H1 (cell line): ENCODE measurements at regions not wholly inside any gene's neighbourhood (a gene's known extent, or its start where the extent isn't known, plus 50 kb on each side); places are given as distances from the start of the nearest gene placed in this dataset.

Experiments
- CTCF ChIA-PET: fragments of 300-600 bp; sonication (Branson Sonifier 250); formaldehyde crosslinking; loops from one replicate; lab custom pipeline; 2021; ENCODE audit not compliant: partially characterized antibody; lab: Charles Lee
- POLR2A ChIA-PET: fragments of 300-600 bp; sonication (Branson Sonifier 250); formaldehyde crosslinking; loops from one replicate; lab custom pipeline; 2021; ENCODE audit warnings: inconsistent platforms; ENCODE audit not compliant: partially characterized antibody; lab: Charles Lee
- DNase-seq, 2 experiments: peaks; one replicate each; pipeline versions ENCODE4 v3.0.0 to v3.0.0-alpha.2; 2010 to 2022; ENCODE audit warnings: low spot score in 2 of 2, low read depth in 1 of 2, mixed read lengths in 1 of 2
- FAIRE-seq: peaks from 2 replicates; lab custom pipeline; 2011; peaks lifted over from hg19 to GRCh38; lab: Jason Lieb, UNC
- H2AFZ ChIP-seq: 2 replicates; pipeline ENCODE4 v1.8.1; 2012; ENCODE audit warnings: low read length, inconsistent platforms
- H2AK5ac ChIP-seq: 2 replicates; pipeline ENCODE4 v1.6.1; 2013; ENCODE audit warnings: low read depth, low read length
- H2BK120ac ChIP-seq: replicated peaks from 2 replicates; pipeline ENCODE3; 2013; ENCODE audit warnings: low read depth, low read length, inconsistent platforms
- H2BK12ac ChIP-seq: 2 replicates; pipeline ENCODE4 v1.6.1; 2013; ENCODE audit warnings: low read depth, low read length
- H2BK15ac ChIP-seq: 2 replicates; pipeline ENCODE4 v1.6.1; 2013; ENCODE audit warnings: low read length
- H2BK20ac ChIP-seq: 2 replicates; pipeline ENCODE4 v1.6.1; 2013; ENCODE audit warnings: low read length
- H2BK5ac ChIP-seq: 2 replicates; pipeline ENCODE4 v1.6.1; 2013; ENCODE audit warnings: low read depth, low read length
- H3K14ac ChIP-seq: 2 replicates; pipeline ENCODE4 v1.6.1; 2013; ENCODE audit warnings: inconsistent platforms; ENCODE audit not compliant: insufficient read length
- H3K18ac ChIP-seq: 2 replicates; pipeline ENCODE4 v1.6.1; 2013; ENCODE audit warnings: low read length; ENCODE audit errors: extremely low read depth
- H3K23ac ChIP-seq: 2 replicates; pipeline ENCODE4 v1.6.1; 2013; ENCODE audit warnings: inconsistent platforms; ENCODE audit not compliant: insufficient read length
- H3K23me2 ChIP-seq: 2 replicates; pipeline ENCODE4 v1.6.1; 2013; ENCODE audit warnings: low read depth, low read length
- H3K27ac ChIP-seq: 2 replicates; pipeline ENCODE4 v1.6.1; 2011; ENCODE audit warnings: low read depth, low read length, inconsistent platforms
- H3K27me3 ChIP-seq, 4 experiments: replicated peaks in 1 of 4; 1 replicate in 1 of 4; 2 replicates in 3 of 4; pipeline versions ENCODE4 v1.6.1 to v1.8.1; 2011 to 2013; ENCODE audit warnings: low read length in 3 of 4, mild to moderate bottlenecking in 3 of 4, inconsistent platforms in 2 of 4, mixed read lengths in 2 of 4, moderate library complexity in 1 of 4; ENCODE audit not compliant: control insufficient read depth in 3 of 4, insufficient read depth in 3 of 4; ENCODE audit errors: extremely low read depth in 1 of 4
- H3K36me3 ChIP-seq, 4 experiments: 2 replicates each; pipeline versions ENCODE4 v1.6.1 to v1.8.1; 2011 to 2013; ENCODE audit warnings: mild to moderate bottlenecking in 4 of 4, low read length in 3 of 4, moderate library complexity in 2 of 4, control low read depth in 1 of 4, inconsistent platforms in 1 of 4; ENCODE audit not compliant: insufficient read depth in 4 of 4, control insufficient read depth in 2 of 4
- H3K4ac ChIP-seq: replicated peaks from 2 replicates; pipeline ENCODE3; 2013; ENCODE audit warnings: low read length, low read depth, mixed read lengths, inconsistent platforms; ENCODE audit not compliant: insufficient read length
- H3K4me1 ChIP-seq, 4 experiments: replicated peaks in 1 of 4; 1 replicate in 1 of 4; 2 replicates in 3 of 4; pipeline versions ENCODE4 v1.6.1 to v1.8.1; 2011 to 2013; ENCODE audit warnings: low read length in 3 of 4, inconsistent platforms in 2 of 4, mixed read lengths in 1 of 4; ENCODE audit not compliant: insufficient read depth in 4 of 4, control insufficient read depth in 3 of 4
- H3K4me2 ChIP-seq, 2 experiments: 2 replicates each; pipeline versions ENCODE4 v1.6.1 to v1.8.1; 2011 to 2013; ENCODE audit warnings: low read depth in 2 of 2, low read length in 2 of 2, control low read depth in 1 of 2, inconsistent platforms in 1 of 2, mild to moderate bottlenecking in 1 of 2; ENCODE audit not compliant: insufficient read depth in 1 of 2
- H3K4me3 ChIP-seq, 4 experiments: fragments of 200-600, 300-600 bp in 1 of 4; sonication (generic), shearing (Covaris generic), sonication (Bioruptor Twin) in 1 of 4; 2 replicates each; pipeline versions ENCODE4 v1.5.1 to v1.8.1; 2011 to 2016; ENCODE audit warnings: low read length in 4 of 4, low read depth in 3 of 4, control low read depth in 2 of 4, inconsistent platforms in 2 of 4, mild to moderate bottlenecking in 2 of 4, mixed read lengths in 1 of 4, moderate library complexity in 1 of 4; ENCODE audit not compliant: insufficient read depth in 2 of 4; ENCODE audit errors: extremely low read depth in 1 of 4
- H3K56ac ChIP-seq: replicated peaks from 2 replicates; pipeline ENCODE3; 2013; ENCODE audit warnings: low read depth, mild to moderate bottlenecking, mixed read lengths, low read length, inconsistent platforms; ENCODE audit not compliant: insufficient read length
- H3K79me1 ChIP-seq: 2 replicates; pipeline ENCODE4 v1.6.1; 2013; ENCODE audit warnings: low read depth, low read length, control low read depth
- H3K79me2 ChIP-seq, 2 experiments: 2 replicates each; pipeline versions ENCODE4 v1.6.1 to v1.8.1; 2012 to 2013; ENCODE audit warnings: low read length in 2 of 2, mild to moderate bottlenecking in 2 of 2, inconsistent platforms in 1 of 2; ENCODE audit not compliant: insufficient read depth in 2 of 2, control insufficient read depth in 1 of 2
- H3K9ac ChIP-seq, 4 experiments: replicated peaks in 1 of 4; 1 replicate in 1 of 4; 2 replicates in 3 of 4; pipeline versions ENCODE4 v1.6.1 to v1.8.1; 2011 to 2013; ENCODE audit warnings: low read depth in 3 of 4, low read length in 3 of 4, control low read depth in 2 of 4, mild to moderate bottlenecking in 2 of 4, moderate library complexity in 2 of 4, inconsistent platforms in 1 of 4; ENCODE audit errors: extremely low read depth in 1 of 4
- H3K9me3 ChIP-seq, 2 experiments: 2 replicates each; pipeline versions ENCODE4 v1.6.1 to v1.8.1; 2012 to 2013; ENCODE audit warnings: mild to moderate bottlenecking in 2 of 2, moderate library complexity in 2 of 2, control low read depth in 1 of 2, inconsistent platforms in 1 of 2, low read depth in 1 of 2, low read length in 1 of 2, mixed read lengths in 1 of 2; ENCODE audit not compliant: insufficient read depth in 2 of 2
- H4K20me1 ChIP-seq, 2 experiments: replicated peaks in 1 of 2; 2 replicates each; pipeline versions ENCODE3 to v1.8.1; 2011 to 2013; ENCODE audit warnings: inconsistent platforms in 2 of 2, low read length in 2 of 2, mild to moderate bottlenecking in 1 of 2; ENCODE audit not compliant: insufficient read depth in 2 of 2, control insufficient read depth in 1 of 2
- H4K5ac ChIP-seq: 2 replicates; pipeline ENCODE4 v1.6.1; 2013; ENCODE audit warnings: low read length, low read depth, mixed read lengths, inconsistent platforms; ENCODE audit not compliant: insufficient read length
- H4K8ac ChIP-seq: 2 replicates; pipeline ENCODE4 v1.8.0; 2013; ENCODE audit warnings: mild to moderate bottlenecking, moderate library complexity, low read length, inconsistent platforms; ENCODE audit not compliant: insufficient read depth; ENCODE audit errors: extremely low read depth
- H4K91ac ChIP-seq: replicated peaks from 2 replicates; pipeline ENCODE3; 2013; ENCODE audit warnings: low read length, mixed read lengths, inconsistent platforms; ENCODE audit not compliant: insufficient read length
- BCL11A ChIP-seq, 2 experiments: IDR thresholded peaks; one replicate each; pipeline ENCODE4 v1.6.1; 2011; ENCODE audit warnings: low read depth in 2 of 2, low read length in 2 of 2, mild to moderate bottlenecking in 2 of 2
- BRCA1 ChIP-seq: IDR thresholded peaks from 2 replicates; pipeline ENCODE4 v1.6.1; 2012; ENCODE audit warnings: low read depth, low read length, improper control_type of control experiment
- CREB1 ChIP-seq: IDR thresholded peaks from 2 replicates; pipeline ENCODE4 v1.6.1; 2012; ENCODE audit warnings: inconsistent platforms
- EP300 ChIP-seq, 2 experiments: IDR thresholded peaks; 1 replicate in 1 of 2; 2 replicates in 1 of 2; pipeline ENCODE4 v1.6.1; 2011 to 2012; ENCODE audit warnings: low read depth in 2 of 2, low read length in 2 of 2, mild to moderate bottlenecking in 2 of 2, borderline replicate concordance in 1 of 2, inconsistent platforms in 1 of 2, moderate library complexity in 1 of 2
- HDAC2 ChIP-seq, 2 experiments: fragments of 300-600 bp in 1 of 2; sonication (generic) in 1 of 2; IDR thresholded peaks; 2 replicates each; pipeline ENCODE4 v1.6.1; 2011 to 2012; ENCODE audit warnings: low read depth in 2 of 2, low read length in 2 of 2, mild to moderate bottlenecking in 2 of 2, moderate library complexity in 2 of 2, borderline replicate concordance in 1 of 2, inconsistent platforms in 1 of 2
- HDAC6 ChIP-seq: IDR thresholded peaks from one replicate; pipeline ENCODE4 v1.7.1; 2012; ENCODE audit warnings: low read depth, mild to moderate bottlenecking, inconsistent platforms, low read length, moderate library complexity
- RAD21 ChIP-seq, 2 experiments: IDR thresholded peaks in 1 of 2; conservative IDR thresholded peaks in 1 of 2; 2 replicates each; pipeline ENCODE4 v1.6.1; 2011; ENCODE audit warnings: low read depth in 2 of 2, low read length in 2 of 2, improper control_type of control experiment in 1 of 2, inconsistent platforms in 1 of 2, mild to moderate bottlenecking in 1 of 2, moderate library complexity in 1 of 2
- RFX5 ChIP-seq: IDR thresholded peaks from 2 replicates; pipeline ENCODE4 v1.6.1; 2011; ENCODE audit warnings: low read depth, low read length, improper control_type of control experiment, borderline replicate concordance
- SIX5 ChIP-seq: IDR thresholded peaks from 2 replicates; pipeline ENCODE4 v1.6.1; 2011; ENCODE audit warnings: mild to moderate bottlenecking, low read depth, low read length
- USF2 ChIP-seq: IDR thresholded peaks from 2 replicates; pipeline ENCODE4 v1.6.1; 2011; ENCODE audit warnings: low read length, improper control_type of control experiment
- WGBS, 2 experiments: shearing (Covaris generic) in 1 of 2; methylation state at CpG; one replicate each; pipeline versions ENCODE4 v1.1.6 to v1.1.7; 2013 to 2015; ENCODE audit warnings: low lambda C conversion rate in 2 of 2, mixed read lengths in 2 of 2, inconsistent platforms in 1 of 2, low coverage in 1 of 2, missing lambda C conversion rate in 1 of 2; ENCODE audit not compliant: insufficient replicate concordance in 2 of 2, insufficient coverage in 1 of 2, insufficient read length in 1 of 2; ENCODE audit errors: extremely low coverage in 1 of 2, missing lambda C conversion rate in 1 of 2; 5-methylcytosine and 5-hydroxymethylcytosine counted together

- no peak overlapping the region for H3K23ac ChIP-seq
- CTCF ChIA-PET, result interaction anchor here (0.6 to 3.2 kb wide), 4 partner anchors 12 to 177 kb away, joined by 3 to 10 read pairs (median 4); no protein-coding TSS in a partner anchor
- no peak overlapping the region for H3K18ac ChIP-seq
- H3K14ac ChIP-seq, result no peak overlapping the region
- POLR2A ChIA-PET, result no interaction called here
- peaks cover 0 to 1% (median 0%) of the 10 kb centered on the region in 4 experiments; a peak in 1 of 7 replicates for H3K27me3 ChIP-seq
- no peak overlapping the region for H4K8ac ChIP-seq
- H2AK5ac ChIP-seq, result no peak overlapping the region
- H3K23me2 ChIP-seq, result no peaks in the 10 kb centered on the region
- no peaks in the 10 kb centered on the region for H3K9me3 ChIP-seq
- no peak overlapping the region for H3K56ac ChIP-seq
- H2BK5ac ChIP-seq, result no peak overlapping the region
- no peak overlapping the region for H4K91ac ChIP-seq
- no peaks in the 10 kb centered on the region for H4K20me1 ChIP-seq
- no peak overlapping the region for H3K4me3 ChIP-seq
- H3K4me1 ChIP-seq, result no peaks in the 10 kb centered on the region
- H3K79me2 ChIP-seq, result no peaks in the 10 kb centered on the region
- no peak overlapping the region for H3K4me2 ChIP-seq
- H3K4ac ChIP-seq, result no peak overlapping the region
- no peak overlapping the region for H2BK120ac ChIP-seq
- 91% methylated on average over 3 of the region's 3 CpGs; no CpG with 5 or more reads in 1 of the 2 experiments for WGBS, 2 experiments
- TF ChIP-seq BRCA1 (no peak), HDAC2 (IDR thresholded peaks at IDR 0.05; ENCODE audit: borderline replicate concordance in 1 of 2, low read depth in 2 of 2, low read length in 2 of 2) (no peak), BCL11A (IDR thresholded peaks at IDR 0.05; ENCODE audit: low read depth in 2 of 2, low read length in 2 of 2) (no peak), RFX5 (no peak), SIX5 (no peak), RAD21 (IDR thresholded peaks at IDR 0.05 in 1 of 2, conservative IDR thresholded peaks at IDR 0.05 in 1 of 2; ENCODE audit: low read depth in 2 of 2, low read length in 2 of 2) (no peak), USF2 (no peak), CREB1 (no peak), EP300 (IDR thresholded peaks at IDR 0.05; ENCODE audit: borderline replicate concordance in 1 of 2, low read depth in 2 of 2, low read length in 2 of 2) (no peak), HDAC6 (no peak)
- no peak overlapping the region for H3K27ac ChIP-seq
- no peaks in the 10 kb centered on the region for H3K79me1 ChIP-seq
- no peak overlapping the region for H2AFZ ChIP-seq
- no peak overlapping the region for H2BK12ac ChIP-seq
- DNase-seq, result no peak
- H2BK20ac ChIP-seq, result no peak overlapping the region
- H2BK15ac ChIP-seq, result no peak overlapping the region
- FAIRE-seq, result no peak
- H3K36me3 ChIP-seq, result no peaks in the 10 kb centered on the region
- no peak overlapping the region for H3K9ac ChIP-seq
- no peak overlapping the region for H4K5ac ChIP-seq
These were observed 169.5 kb upstream of the COL8A1 start for GRCh38 chr3:99468918-99469317.
